Fibroblast of villous mesenchyme (primary cell): ENCODE measurements at regions not wholly inside any gene's neighbourhood (a gene's known extent, or its start where the extent isn't known, plus 50 kb on each side); places are given as distances from the start of the nearest gene placed in this dataset.

Experiments used
- DNase-seq: peaks from one replicate; pipeline ENCODE4 v3.0.0-alpha.2; 2010; ENCODE audit warnings: low read depth
- H3K4me3 ChIP-seq: 2 replicates; pipeline ENCODE4 v1.5.1; 2011; ENCODE audit warnings: low read depth, mild to moderate bottlenecking, low read length
- TF ChIP-seq, protein P1 (sequence below): IDR thresholded peaks from 2 replicates; pipeline ENCODE4 v1.5.1; 2012; ENCODE audit warnings: low read depth, mild to moderate bottlenecking, low read length; ENCODE audit not compliant: insufficient read depth

DNA sequence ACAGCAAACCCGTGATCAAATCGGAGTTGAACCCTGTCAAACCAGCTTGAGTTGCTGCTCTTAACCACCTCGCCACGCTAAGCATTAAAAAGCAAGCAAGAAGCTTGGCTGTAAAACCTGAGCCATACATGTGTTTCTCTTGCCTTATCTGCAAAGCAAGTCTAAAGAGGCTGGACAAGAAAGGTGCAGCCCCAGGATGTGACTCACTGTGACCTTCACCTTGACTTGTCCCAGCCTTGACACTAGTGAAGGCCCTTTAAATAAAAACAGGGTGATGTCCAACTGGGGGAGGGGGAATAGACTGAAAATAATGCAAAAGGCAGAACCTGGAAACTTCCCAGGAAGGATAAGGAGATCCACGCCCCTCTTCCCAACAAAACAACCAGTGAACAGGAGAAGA, 127.6 kb upstream of the NPAS2 start:
- DNase-seq, result no peak
- TF ChIP-seq, protein P1, sequence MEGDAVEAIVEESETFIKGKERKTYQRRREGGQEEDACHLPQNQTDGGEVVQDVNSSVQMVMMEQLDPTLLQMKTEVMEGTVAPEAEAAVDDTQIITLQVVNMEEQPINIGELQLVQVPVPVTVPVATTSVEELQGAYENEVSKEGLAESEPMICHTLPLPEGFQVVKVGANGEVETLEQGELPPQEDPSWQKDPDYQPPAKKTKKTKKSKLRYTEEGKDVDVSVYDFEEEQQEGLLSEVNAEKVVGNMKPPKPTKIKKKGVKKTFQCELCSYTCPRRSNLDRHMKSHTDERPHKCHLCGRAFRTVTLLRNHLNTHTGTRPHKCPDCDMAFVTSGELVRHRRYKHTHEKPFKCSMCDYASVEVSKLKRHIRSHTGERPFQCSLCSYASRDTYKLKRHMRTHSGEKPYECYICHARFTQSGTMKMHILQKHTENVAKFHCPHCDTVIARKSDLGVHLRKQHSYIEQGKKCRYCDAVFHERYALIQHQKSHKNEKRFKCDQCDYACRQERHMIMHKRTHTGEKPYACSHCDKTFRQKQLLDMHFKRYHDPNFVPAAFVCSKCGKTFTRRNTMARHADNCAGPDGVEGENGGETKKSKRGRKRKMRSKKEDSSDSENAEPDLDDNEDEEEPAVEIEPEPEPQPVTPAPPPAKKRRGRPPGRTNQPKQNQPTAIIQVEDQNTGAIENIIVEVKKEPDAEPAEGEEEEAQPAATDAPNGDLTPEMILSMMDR, result no peak
- H3K4me3 ChIP-seq, result no peak overlapping the region

DNA sequence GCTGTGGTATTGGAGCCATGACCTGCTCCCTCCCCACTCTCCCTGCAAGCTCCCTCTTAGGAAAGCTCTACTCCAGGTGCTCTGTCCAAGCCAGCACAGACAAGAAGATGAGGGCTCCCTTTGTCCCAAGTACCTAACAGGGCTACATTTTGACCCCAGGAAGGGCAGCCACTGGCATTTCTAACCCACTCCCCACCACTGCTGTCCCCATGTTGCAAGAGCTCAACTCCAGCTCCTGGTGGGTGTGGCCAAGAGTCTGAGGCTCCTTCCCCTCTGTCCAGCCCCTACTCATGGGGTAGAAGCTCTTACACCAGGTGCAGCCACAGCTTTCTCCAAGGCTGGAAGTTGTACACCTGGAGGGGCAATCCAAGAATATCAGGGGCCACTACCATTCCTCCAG, 127.0 kb upstream of the NPAS2 start:
- H3K4me3 ChIP-seq, result no peak overlapping the region
- TF ChIP-seq, protein P1, result no peak
- no peak for DNase-seq

DNA sequence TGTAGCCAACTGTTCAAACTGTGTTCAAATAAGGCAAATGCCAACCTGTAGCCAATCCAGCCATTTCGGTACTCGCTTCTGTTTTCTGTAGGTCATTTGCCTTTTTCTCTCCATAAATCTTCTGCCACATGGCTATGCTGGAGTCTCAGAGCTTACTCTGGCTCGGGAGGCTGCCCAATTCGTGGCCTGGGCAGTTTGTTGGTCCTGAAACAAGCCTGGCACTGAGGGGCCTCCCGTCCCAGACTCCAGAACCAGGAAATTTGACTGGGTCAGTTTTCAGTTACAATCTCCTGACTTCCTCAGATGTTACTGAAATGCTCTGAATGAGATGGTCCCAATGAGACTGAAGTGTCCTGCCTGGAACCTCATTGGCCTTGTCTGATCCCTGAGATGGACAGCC, 120.8 kb upstream of the NPAS2 start:
- TF ChIP-seq, protein P1, result no peak
- no peak for DNase-seq
- no peak overlapping the region for H3K4me3 ChIP-seq

DNA sequence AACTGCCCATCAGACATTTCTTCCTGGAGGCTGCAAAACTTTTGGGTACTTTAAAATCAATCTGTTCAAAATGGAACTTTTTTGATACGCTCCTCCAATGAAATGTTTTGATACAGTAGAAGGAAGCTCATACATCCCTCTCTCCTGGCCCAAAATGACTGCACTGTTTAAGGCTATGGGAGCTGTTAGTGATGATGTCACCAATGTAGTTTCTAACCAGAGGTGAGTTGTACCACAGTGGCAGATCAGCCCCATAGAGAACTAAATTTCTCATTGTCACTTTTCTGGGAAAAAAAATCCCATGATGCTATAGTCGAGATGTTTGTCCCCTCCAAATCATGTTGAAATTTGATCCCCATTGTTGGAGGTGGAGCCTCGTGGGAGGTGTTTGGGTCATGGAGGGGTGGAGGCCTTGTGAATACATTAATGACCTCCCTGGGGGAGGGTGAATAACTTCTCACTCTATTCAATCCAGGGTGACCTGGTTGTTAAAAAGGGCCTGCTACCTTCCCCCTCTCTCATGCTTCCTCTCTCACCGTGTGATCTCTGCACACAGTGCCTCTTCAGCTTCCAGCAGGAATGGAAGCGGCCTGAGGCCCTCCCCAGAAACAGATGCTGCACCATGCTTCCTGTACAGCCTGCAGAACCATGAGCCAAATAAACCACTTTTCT, 117.4 kb upstream of the NPAS2 start:
- no peak for DNase-seq
- TF ChIP-seq, protein P1, result no peak
- H3K4me3 ChIP-seq, result no peak overlapping the region

DNA sequence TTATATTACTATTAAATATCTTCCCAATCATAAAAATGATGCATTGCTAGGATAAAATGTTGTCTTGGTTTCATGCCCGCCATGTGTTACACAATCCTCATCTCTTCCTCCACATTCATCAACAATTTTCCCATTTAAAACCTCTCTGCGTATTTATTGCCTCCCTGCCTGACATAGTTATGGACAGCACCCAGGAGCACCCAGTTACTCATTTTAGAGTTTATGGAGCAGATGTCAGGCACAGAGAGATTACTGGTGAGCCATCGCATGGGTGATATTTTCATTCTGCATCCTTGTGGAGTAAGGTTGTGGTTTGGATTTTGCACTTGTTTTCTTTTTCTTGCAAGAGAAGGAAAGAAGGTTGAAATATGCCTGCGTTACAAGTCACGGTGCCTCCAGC, 116.7 kb upstream of the NPAS2 start:
- H3K4me3 ChIP-seq, result no peak overlapping the region
- TF ChIP-seq, protein P1, result no peak
- DNase-seq, result peak; percentile 85

DNA sequence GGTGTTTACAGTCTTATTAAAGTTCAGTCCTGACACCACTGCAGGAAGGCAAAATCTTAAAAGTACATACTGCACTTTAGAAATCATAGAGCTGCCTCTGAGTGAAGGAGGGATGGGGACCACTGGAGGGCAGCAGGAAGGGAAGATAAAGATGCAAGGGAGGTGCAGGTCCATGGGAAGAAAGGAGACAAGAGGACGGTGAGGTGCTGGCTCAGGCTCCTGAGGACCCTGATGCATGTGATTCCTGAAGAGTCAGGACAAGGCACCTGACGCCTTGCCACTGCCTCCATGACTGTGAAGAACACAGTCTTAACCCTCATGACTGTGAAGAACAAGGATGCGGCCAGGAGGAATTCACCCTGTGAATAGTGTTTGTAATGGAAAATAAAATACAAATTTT, 116.2 kb upstream of the NPAS2 start:
- H3K4me3 ChIP-seq, result no peak overlapping the region
- no peak for DNase-seq
- TF ChIP-seq, protein P1, result no peak

DNA sequence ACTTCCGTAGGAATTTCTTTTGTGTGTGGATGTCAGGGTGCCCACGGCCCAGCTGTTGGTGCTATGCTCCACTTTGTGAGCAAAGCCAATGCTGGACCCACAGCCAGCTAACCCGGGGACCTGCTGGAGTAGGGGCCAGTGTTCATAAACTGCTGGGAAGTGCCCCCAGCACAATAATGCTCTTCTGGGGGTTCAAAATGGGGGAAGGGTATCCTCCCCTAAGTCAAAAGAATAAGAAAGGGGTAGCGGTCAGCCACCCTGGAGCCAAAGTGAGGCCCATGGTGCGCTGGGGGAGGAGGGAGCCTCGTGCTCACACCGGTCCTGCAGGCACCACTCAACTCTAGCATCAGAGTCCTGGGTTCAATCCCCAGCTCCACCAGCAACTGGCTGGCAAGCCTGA, 115.8 kb upstream of the NPAS2 start:
- no peak for DNase-seq
- H3K4me3 ChIP-seq, result no peak overlapping the region
- TF ChIP-seq, protein P1, result no peak
